Ecto neural progenitor cell (in vitro differentiated cells): ENCODE measurements at regions not wholly inside any gene's neighbourhood (a gene's known extent, or its start where the extent isn't known, plus 50 kb on each side); places are given as distances from the start of the nearest gene placed in this dataset.
A peak's percentile ranks its signal among the peaks of the same experiment; 100 is the strongest.

ENCODE experiments used
- DNase-seq: peaks from one replicate; pipeline ENCODE4 v3.0.0-alpha.2; 2018; ENCODE audit warnings: low spot score

- no peak for DNase-seq
These were observed 151.8 kb upstream of the PTPRM start for GRCh38 chr18:7415081-7415894.

DNA sequence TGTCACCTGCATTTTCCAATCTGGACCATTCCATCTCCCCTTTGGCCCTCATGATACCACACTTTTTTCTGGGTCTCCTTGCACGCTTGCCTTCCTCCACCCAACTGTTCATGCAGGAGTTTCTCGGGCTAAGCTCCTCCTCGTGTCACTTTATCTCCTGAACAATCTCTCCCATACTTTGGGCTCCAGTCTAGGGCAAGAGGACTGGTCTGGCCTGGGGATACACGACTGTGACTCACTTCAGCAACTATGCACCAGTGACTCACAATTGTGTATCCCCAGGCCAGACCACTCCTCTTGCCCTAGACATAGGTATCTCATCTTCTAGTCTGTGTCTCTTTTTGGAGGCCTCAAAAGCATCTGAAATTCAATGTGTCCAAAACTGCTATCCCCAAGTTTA, 149.4 kb upstream of the PTPRM start:
- DNase-seq, result no peak

GRCh38 chr18:7429831-7430230, 137.3 kb upstream of the PTPRM start:
- DNase-seq, result no peak

GRCh38 chr18:7436166-7436565, 130.9 kb upstream of the PTPRM start:
- DNase-seq, result no peak

DNA sequence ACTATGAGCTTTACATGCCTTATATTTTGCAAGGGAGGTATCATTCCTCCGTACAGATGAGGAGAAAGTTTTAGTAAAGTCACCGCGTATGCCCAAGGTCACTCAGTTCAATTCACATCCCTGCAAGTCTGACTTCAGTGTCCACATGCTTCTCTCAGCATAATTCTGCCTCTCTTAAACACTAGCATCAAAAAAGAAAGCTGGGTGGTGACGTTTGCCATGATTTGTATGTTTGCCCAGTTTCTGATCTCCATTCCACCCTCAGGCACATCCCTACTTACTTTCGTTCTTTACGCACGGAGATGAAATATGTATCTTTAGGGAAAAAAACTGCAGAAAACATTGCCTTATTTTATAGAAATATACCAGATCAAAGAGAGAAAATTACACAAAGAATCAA, 129.2 kb upstream of the PTPRM start:
- DNase-seq, result no peak

GRCh38 chr18:7438646-7439045, 128.5 kb upstream of the PTPRM start:
- DNase-seq, result no peak

DNA sequence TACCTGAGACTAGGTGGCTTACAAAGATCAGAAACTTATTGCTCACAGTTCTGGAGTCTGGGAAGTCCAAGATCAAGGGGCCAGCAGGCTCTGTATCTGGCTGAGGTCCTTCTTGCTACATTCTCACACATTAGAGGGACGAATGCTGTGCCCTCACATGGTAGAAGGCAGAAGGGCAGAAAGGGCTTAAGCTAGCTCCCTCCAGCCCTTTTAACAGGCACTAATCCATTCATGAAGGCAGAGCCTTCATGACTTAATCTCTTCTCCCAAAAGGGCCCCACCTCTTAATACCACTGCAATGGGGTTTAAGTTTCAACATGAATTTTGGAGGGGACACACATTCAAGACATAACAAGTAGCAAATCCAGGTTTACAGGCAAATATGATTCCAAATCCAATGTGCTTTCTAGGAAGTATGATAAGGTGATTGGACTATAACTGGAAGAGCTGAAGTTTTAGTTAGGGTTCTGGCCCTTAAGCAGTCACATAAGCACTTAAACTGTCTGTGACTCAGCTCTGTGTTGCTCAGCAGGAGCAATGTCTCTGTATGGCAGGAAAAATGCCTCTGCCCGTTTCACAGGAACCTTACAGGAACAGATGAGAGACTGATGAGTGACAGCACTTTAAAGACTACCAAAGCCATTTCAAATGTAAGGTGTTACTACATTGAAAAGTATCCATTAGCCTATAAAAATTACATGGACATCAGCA, 119.6 kb upstream of the PTPRM start:
- DNase-seq, result no peak

DNA sequence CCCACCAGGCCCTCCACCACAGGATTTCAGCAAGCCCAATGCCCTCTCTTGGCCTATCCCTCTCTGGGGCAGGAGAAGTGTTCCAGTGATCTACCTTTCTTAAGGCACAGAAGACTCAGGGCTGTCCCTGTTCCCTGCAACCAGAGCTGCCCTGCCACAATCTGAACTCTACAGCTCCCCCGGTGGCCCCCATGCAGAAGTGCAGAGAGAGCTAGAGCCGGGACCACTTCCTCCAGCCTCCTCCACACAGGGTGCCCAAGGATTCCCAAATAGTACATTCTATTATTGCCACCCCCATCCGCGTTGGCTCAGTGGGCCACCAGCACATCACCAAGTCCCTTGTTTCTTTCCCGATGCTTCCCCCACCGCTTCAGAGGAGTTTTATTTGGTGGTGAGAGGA, 114.8 kb upstream of the PTPRM start:
- peak; percentile 72 for DNase-seq

GRCh38 chr18:7454429-7454828, 112.7 kb upstream of the PTPRM start:
- no peak for DNase-seq

- no peak for DNase-seq
These were observed 110.7 kb upstream of the PTPRM start for GRCh38 chr18:7456376-7456775.

DNA sequence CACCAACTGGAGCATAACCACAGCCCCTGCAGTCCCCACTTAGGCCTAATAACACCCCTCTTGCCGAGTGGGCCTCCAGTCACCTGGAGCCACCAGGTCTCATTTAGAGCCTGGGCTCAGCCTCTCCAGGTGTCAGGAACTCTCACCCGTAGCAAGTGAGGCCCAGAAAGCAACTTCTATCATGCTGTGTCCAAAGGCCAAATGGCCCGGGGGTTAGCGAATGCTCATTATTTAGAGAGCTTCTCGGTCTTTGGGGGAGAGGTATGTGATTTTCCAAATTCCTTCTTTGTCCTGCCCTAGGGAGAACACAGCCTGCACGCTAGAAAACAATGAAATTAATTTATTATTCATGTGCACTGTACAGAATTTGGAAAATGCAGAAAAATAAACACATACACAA, 109.9 kb upstream of the PTPRM start:
- DNase-seq, result no peak

DNA sequence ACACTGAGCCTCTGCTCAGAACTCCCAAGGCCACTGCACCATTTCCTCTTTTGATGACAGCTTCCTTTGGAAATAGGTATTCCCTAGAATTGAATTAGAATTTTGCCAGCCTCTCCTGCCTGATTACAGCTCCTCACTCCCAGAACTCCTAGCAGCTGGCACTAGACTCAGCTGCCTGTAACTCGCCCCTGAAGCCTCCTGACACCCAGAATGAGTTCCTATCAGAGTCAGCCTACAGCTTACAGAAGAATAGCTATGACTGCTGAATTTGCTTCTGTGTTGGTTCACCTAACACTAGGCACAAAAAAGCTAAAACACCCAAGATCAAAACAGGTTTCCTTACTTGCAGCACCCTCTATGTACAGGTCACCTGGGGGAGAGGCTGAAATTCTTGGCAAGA, 108.2 kb upstream of the PTPRM start:
- DNase-seq, result no peak

GRCh38 chr18:7459851-7460770, 107.0 kb upstream of the PTPRM start:
- DNase-seq, result no peak

DNA sequence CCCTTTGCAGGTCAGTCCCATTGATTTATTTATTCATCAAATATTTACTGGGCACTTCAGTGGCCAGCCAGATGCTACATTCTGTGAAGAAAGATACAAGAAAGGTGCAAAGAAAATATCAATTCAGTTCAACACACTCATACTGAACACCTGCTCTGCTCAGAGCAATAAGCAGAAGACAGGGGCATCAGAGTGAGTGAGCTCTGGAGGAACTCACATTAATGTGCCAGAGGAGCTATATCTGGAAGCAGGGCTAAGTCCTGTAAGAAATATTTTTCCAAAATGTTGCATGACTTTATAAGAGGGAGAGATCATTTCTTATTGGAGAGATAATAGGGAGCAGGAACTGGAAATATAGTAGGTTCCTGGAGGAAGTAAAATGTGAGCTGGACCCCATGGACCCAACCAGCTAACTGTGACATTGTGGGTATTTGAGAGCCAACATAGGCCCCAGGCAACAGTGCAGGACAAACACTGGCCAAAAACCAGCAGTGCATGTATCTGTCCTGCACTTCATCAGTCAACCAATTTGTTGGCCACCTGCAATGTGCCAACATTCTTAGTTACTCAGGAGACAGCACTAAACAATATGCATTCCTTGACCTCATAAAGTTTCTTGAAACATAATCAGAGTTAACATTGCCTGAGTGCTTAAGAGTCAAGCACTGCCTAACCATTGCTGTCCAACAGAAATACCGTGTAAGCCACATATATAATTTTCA, 102.7 kb upstream of the PTPRM start:
- DNase-seq, result no peak

GRCh38 chr18:7466190-7466589, 100.9 kb upstream of the PTPRM start:
- no peak for DNase-seq

- DNase-seq, result no peak
These were observed 99.2 kb upstream of the PTPRM start for GRCh38 chr18:7467708-7468466.

DNA sequence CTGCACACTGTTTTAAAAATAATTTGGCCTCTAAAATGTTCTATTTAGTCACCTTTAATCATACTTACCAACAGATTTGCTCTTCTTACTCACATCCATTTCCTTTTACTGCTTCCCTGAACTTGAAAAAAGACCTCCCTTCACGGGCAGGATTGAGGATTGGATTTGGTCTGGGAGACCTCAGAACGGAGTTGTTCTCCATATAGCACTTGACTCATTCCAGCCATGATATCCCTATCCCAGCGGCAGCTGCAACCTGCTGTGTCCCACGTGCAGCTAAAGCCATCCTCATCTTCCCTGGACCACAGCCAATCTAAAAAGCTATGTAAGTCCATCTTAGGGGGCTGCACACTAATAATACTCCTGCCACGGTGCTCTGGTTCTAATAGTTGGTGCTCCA, 97.0 kb upstream of the PTPRM start:
- no peak for DNase-seq

GRCh38 chr18:7470503-7470902, 96.6 kb upstream of the PTPRM start:
- no peak for DNase-seq

DNA sequence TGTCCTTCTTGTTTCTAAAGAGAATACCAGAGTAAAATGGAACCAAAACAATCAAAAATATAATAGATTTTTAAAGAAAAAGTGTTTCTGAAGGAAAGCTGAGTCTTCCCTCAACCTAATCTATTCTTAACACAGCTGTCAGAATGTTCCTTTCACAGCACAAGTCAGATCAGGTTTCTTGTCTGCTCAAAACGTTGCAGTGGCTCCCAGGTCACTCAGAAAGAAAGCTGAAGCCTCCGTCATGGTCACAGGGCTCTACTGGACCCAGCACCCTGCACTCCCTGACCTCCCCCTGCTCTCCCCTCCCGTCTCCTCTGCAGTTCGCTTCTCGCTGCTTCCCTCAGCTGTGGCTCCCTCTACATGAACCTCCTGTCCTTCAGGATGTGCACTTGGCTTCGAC, 90.7 kb upstream of the PTPRM start:
- DNase-seq, result no peak

DNA sequence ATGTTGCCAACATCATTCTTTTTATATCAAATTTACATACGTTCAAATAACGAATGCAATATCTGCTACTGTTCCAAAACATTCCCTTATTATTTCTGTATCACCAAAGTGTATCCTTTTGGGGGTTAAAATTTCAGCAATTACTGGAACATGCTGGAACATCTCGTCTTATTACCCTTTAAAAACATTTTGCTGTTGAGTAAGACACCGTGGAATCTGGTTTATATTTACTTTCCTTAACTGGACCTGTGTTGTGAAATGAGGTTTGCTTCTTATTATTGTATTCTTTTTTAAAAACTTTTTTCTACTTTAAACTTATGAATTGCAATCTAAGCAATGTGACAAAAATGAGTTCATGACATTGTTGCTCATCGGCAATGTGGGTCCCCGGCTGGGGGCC, 87.4 kb upstream of the PTPRM start:
- no peak for DNase-seq

DNA sequence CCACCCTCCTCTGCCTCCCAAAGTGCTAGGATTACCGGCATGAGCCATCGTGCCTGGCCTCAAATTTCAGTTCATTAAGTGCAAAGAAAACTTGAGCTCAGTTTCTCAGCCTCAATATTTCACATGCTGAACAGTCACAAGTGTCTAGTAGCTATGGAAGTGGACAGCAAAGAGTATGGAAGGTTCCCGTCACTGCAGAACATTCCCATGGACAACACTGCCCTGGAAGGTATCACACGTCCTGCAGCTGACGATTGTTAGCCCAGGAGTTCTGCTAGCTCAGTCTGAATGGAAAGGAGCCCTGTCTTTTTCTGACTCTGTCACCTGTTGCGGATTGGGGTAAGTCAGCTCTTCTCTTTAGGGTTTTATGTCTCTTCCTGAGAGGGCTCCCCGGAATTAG, 86.2 kb upstream of the PTPRM start:
- DNase-seq, result no peak
